OCI-LY1 (cell line): ENCODE measurements at regions not wholly inside any gene's neighbourhood (a gene's known extent, or its start where the extent isn't known, plus 50 kb on each side); places are given as distances from the start of the nearest gene placed in this dataset.
"Not testable (repeated sequence)": the region's sequence is repeated elsewhere in the genome, so short reads cannot be mapped to it uniquely, and the experiment has no call there.

Source experiments
- EZH2 ChIP-seq: fragments of 200-600 bp; sonication (generic), shearing (Covaris generic); IDR thresholded peaks from 2 replicates; pipeline ENCODE4 v1.8.0; 2017; ENCODE audit warnings: borderline replicate concordance, mixed run types, mild to moderate bottlenecking, antibody characterized with exemption, low read length, moderate library complexity, mixed read lengths
- TF ChIP-seq, protein P1 (sequence below): fragments of 200-600 bp; sonication (generic), shearing (Covaris generic); IDR thresholded peaks from 2 replicates; pipeline ENCODE4 v1.5.1; 2017; ENCODE audit warnings: mild to moderate bottlenecking, antibody characterized with exemption, low read length, moderate library complexity, mixed read lengths

DNA sequence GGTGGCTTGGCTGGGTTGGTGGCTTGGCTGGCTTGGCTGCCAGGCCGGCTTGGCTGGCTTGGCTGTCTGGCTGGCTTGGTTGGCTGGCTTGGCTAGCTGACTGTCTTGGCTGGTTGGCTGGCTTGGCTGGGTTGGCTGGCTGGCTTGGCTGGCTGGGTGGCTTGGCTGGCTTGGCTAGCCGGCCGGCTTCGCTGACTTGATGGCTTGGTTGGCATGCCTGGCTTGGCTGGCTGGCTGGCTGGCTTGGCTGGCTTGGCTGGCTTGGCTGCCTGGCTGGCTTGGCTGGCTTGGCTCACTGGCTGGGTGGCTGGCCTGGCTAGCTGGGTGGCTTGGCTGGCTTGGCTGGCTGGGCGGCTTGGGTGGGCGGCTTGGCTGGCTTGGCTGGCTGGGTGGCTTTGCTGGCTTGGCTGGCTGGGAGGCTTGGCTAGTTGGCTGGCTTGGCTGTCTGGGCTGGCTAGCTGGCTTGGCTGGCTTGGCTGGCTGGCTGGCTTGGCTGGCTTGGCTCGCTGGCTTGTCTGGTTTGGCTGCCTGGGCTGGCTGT, 2836.1 kb downstream of the RPIA start:
- TF ChIP-seq, protein P1, sequence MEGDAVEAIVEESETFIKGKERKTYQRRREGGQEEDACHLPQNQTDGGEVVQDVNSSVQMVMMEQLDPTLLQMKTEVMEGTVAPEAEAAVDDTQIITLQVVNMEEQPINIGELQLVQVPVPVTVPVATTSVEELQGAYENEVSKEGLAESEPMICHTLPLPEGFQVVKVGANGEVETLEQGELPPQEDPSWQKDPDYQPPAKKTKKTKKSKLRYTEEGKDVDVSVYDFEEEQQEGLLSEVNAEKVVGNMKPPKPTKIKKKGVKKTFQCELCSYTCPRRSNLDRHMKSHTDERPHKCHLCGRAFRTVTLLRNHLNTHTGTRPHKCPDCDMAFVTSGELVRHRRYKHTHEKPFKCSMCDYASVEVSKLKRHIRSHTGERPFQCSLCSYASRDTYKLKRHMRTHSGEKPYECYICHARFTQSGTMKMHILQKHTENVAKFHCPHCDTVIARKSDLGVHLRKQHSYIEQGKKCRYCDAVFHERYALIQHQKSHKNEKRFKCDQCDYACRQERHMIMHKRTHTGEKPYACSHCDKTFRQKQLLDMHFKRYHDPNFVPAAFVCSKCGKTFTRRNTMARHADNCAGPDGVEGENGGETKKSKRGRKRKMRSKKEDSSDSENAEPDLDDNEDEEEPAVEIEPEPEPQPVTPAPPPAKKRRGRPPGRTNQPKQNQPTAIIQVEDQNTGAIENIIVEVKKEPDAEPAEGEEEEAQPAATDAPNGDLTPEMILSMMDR: not testable (repeated sequence)
- TF ChIP-seq EZH2: not testable (repeated sequence)
